GM18517 (cell line): ENCODE measurements at regions not wholly inside any gene's neighbourhood (a gene's known extent, or its start where the extent isn't known, plus 50 kb on each side); places are given as distances from the start of the nearest gene placed in this dataset.
"Not testable (repeated sequence)": the region's sequence is repeated elsewhere in the genome, so short reads cannot be mapped to it uniquely, and the experiment has no call there.

ENCODE experiments used
- ATAC-seq: cut with Tn5 transposase; IDR thresholded peaks from one replicate; pipeline ENCODE4 v1.9.1; 2021; ENCODE audit warnings: mild to moderate bottlenecking, moderate library complexity; ENCODE audit not compliant: unreplicated experiment

DNA sequence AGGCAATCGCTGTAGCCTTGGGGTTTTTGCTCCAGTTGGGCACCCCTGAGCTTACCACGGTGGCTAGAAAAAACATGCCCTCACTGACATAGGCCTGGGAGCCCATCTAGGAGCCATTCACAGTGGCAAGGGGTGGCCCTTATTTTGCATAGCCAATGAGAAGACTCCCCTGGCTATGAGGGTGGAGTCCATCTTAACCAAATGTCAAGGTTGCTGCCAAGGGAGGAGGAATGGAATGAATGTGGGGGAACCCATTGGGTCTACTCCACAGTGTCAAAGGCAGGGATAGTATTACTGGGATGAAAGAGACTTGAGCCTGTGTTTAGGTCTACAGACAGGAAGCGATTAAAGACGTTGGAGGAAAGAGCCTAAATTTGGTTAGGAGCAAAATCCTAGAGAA, 295.7 kb upstream of the PLGLB2 start:
- ATAC-seq, result not testable (repeated sequence)

DNA sequence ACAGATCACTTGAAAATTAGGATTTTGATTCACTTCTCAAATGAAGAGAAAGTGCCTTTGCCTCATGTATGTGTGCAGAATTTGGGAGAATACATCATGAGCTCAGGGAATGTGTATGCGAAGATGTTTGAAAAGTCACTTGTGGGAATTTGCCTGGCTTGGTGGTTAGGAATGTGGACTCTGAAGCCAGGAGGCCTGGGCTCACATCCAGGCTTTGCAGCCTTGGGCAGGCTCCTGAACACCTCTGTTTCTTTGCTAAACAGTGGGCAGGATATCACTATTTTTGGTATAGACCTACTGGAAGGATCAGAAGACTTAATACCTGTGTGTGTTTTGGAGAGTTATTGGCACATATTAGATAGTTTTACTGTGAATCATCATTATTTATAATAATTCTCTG, 295.0 kb upstream of the PLGLB2 start:
- ATAC-seq, result not testable (repeated sequence)

- not testable (repeated sequence) for ATAC-seq
Observed at GRCh38 chr2:87453965-87454364, 293.9 kb upstream of the PLGLB2 start.

DNA sequence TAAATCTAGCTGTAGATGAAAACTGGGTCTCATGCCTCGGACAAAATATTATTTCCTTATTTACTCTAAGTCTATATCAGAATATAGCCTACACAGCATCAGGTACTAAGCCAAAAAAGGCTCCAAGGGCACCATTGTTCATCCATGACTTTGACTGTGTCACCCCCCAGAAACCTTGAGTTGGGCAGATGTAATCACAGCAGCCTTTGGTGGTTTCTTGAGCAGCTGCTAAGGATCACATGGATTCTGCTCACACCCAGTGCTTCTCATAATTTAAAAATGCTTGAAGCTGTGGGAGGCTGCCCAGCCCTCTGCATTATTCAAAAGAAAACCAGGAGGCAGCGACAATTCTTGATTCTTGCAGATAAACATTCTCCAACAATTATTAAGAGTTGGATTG, 293.5 kb upstream of the PLGLB2 start:
- not testable (repeated sequence) for ATAC-seq

GRCh38 chr2:87455209-87455853, 292.6 kb upstream of the PLGLB2 start:
- ATAC-seq, result peak; percentile 40

GRCh38 chr2:87455854-87456249, 292.0 kb upstream of the PLGLB2 start:
- ATAC-seq, result peak; percentile 19

- peak; percentile 82 for ATAC-seq
Observed at GRCh38 chr2:87456477-87457128, 291.3 kb upstream of the PLGLB2 start.

GRCh38 chr2:87457129-87457499, 290.8 kb upstream of the PLGLB2 start:
- not testable (repeated sequence) for ATAC-seq

DNA sequence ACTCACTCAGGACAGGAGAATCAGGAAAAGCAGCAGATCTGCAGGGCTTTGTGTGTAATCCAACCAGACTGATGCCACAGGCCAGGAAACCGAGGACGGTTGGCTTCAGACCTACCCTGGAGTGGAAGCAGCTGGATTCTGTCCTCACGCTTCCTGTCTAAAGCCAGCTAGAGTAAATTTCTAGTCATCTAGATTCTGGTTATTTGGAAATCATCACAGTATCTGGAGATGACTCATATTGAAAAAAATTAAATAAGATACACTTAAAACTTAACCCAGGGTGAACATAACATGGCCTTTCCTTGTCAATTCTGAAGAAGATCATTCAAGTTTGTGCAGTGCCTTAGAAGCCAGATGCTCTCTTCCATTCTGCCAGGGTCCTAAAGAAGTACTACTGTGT, 288.9 kb upstream of the PLGLB2 start:
- ATAC-seq, result not testable (repeated sequence)

GRCh38 chr2:87460104-87460503, 287.8 kb upstream of the PLGLB2 start:
- not testable (repeated sequence) for ATAC-seq

- not testable (repeated sequence) for ATAC-seq
Observed at GRCh38 chr2:87460662-87461061, 287.2 kb upstream of the PLGLB2 start.

GRCh38 chr2:87461671-87462070, 286.2 kb upstream of the PLGLB2 start:
- not testable (repeated sequence) for ATAC-seq

DNA sequence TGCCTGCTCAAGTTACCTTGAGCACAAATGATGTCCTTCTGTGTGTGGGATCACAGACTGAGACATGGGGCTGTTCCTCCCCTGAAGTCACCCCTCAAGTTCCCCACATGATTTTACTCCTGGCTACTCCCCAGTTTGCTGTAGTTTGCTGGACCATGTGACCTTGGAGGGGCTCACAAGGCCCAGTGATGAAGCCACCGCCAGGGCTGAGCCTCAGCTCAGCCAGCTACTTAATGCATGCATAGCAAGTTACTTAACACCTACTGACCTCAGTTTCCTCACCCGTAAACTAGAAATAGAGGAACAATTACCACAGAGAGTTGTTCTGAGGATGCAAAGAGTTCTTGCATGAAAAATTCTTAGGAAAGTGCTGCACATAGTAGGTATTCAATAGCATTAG, 283.7 kb upstream of the PLGLB2 start:
- ATAC-seq, result not testable (repeated sequence)

DNA sequence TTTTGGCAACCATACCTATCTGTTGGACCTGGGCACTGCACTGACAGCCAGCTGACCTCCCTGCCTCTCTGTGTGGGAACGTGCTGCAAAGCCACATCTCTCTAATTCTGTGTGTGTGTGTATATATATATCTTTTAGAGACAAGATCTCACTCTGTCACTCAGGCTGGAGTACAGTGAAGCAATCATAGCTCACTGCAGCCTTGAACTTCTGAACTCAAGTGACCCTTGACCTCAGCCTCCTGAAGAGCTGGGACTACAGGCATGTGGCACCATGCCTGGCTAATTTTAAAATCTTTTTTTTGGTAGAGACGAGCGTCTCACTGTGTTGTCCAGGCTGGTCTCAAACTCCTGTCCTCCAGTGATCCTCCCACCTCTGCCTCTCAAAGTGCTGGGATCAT, 282.2 kb upstream of the PLGLB2 start:
- ATAC-seq, result not testable (repeated sequence)

DNA sequence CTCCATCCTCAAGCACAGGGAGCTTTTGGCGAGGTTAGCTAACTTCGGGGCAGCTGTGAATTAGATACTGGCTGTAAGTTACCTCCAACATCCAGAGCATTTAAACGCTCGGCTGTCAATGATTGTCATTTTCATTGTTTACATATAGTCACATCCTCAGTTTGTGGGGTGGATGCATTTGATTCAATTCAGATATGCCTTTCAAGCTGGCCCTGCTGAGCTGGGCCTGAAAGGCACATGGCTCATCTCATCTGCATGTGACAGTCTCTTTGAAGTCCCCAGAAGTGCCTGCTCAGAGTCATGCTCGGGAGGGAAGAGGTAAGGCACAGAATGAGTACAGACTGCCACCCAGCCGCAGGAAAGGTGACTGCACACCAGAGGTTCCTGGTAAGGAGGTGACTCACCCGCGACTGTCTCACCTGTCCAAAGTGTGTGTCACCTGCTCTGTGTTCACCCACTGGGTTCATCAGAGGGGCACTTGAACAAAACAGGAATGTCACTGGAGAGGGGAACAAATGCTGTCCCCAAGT, 281.2 kb upstream of the PLGLB2 start:
- peak; percentile 37 for ATAC-seq

GRCh38 chr2:87468429-87468981, 279.4 kb upstream of the PLGLB2 start:
- not testable (repeated sequence) for ATAC-seq

- ATAC-seq, result peak; percentile 34
Observed at GRCh38 chr2:87469180-87470151, 278.4 kb upstream of the PLGLB2 start.

DNA sequence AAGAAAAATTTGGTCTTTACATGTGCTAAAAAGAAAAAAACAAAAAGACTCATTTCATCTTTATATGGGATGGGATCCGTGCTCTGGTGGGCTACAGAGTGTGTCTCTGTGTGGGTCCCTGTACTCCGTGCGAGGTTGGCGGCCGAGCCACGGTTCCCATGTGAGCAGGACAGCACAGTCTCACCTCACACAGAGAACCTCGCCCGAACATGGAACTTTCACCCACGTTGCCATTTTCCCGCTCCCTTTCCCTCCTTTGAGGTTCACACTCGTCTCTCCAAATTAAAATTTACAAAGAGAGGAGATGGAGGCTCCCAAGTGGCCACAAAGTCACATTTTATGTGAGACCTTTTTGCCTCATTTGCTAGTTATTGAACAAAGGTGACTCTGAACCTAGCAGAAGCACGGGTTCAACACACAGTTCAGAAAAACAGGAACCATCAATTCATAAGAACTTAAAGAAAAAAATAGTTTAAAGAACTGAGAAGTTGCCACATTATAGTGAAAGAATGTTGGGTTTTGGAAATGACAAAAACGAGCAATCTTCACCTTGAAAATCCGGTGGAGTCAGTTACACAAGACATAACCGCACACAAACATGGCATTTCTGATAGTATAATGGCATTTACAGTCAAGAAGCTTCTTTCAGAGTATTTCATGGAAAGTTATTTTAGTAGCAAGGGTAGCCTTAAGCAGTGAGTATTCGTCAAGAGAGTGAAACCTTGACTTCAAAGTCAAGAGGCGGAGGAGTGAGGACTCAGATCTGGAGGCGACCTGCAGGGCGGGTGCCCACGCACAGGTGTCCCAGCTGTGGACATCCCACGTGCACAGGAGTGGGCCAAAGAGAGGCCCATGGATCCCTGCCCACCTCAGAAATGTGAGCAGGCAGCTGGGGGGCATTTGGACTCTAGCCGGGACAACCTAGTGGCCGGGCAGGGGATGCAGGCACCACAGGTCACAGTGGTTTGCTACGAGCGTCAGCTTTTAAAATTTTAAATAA, 277.2 kb upstream of the PLGLB2 start:
- peak; percentile 64 for ATAC-seq

DNA sequence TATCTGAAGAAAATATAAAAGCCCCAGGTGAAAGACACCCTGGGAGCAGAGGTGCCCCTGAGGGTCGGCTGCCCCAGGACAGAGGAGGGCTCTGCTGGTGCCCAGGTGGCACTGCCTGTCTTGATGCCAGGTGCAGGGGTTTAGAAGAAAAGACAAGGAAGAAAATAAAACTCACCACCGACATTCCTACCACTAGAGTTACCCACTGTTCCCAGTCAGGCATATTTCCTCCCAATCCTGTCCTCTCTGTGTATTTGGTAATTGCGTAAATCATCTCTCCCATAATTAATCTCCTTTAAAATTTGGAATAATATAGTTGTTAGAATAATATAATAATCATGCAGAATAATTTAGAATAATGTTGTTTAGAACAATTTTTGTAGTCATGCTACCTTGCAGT, 276.4 kb upstream of the PLGLB2 start:
- ATAC-seq, result not testable (repeated sequence)
